C4-2B (cell line): ENCODE measurements at regions not wholly inside any gene's neighbourhood (a gene's known extent, or its start where the extent isn't known, plus 50 kb on each side); places are given as distances from the start of the nearest gene placed in this dataset.

Experiments
- CTCF ChIP-seq: fragments of 450-650 bp; conservative IDR thresholded peaks from 2 replicates; pipeline ENCODE4 v1.5.1; 2017; ENCODE audit warnings: mild to moderate bottlenecking
- ZFX ChIP-seq: fragments of 450-650 bp; IDR thresholded peaks from 2 replicates; pipeline ENCODE4 v1.6.1; 2017

- TF ChIP-seq CTCF (peak; percentile 89), ZFX (no peak)
Measured at GRCh38 chr9:84397151-84397728, 56.7 kb upstream of the SLC28A3 start.
